PC-3 (cell line): ENCODE measurements at regions not wholly inside any gene's neighbourhood (a gene's known extent, or its start where the extent isn't known, plus 50 kb on each side); places are given as distances from the start of the nearest gene placed in this dataset.

Experiments
- CTCF ChIP-seq: fragments of 300-600 bp; sonication (generic); conservative IDR thresholded peaks from 2 replicates; pipeline ENCODE4 v1.5.1; 2017; ENCODE audit warnings: antibody characterized with exemption, low read depth, mild to moderate bottlenecking, low read length
- EZH2 ChIP-seq: fragments of 300-600 bp; sonication (generic); IDR thresholded peaks from one replicate; pipeline ENCODE4 v1.6.1; 2017; ENCODE audit warnings: antibody characterized with exemption, mild to moderate bottlenecking, low read length; ENCODE audit not compliant: unreplicated experiment
- EZH2phosphoT487 ChIP-seq: fragments of 300-600 bp; sonication (generic); IDR thresholded peaks from 2 replicates; pipeline ENCODE4 v1.6.1; 2018; ENCODE audit warnings: mild to moderate bottlenecking, antibody characterized with exemption, low read length, borderline replicate concordance

- TF ChIP-seq CTCF (no peak), EZH2 (no peak), EZH2phosphoT487 (no peak)
These were observed 1210.8 kb downstream of the CDH12 start for GRCh38 chr5:21642312-21642711.
